ENCODE measurements at regions not wholly inside any gene's neighbourhood (a gene's known extent, or its start where the extent isn't known, plus 50 kb on each side); places are given as distances from the start of the nearest gene placed in this dataset.

DNA sequence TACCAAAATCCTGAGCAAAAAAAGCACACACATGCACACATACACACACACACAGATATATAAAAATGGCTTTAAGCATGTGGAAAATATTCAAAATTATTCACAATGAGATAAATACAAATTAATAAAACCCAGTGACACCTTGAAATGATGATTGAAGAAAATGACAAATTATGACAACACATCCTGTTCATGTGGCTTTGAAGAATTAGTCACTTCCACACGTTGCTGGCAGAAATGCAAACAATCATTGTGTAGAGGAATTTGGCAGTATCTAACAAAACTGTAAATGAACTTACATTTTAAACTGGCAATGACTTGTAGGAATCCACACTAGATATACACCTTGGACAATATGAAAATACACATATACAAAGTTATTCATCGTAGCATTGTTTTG, 95.8 kb upstream of the RGPD4 start:
- no peak for DNase-seq (ENCODE audit: extremely low spot score)
- Histone ChIP-seq H3K9me3 (no peaks in the 10 kb centered on the region), H3K36me3 (no peaks in the 10 kb centered on the region), H3K4me3 (no peak overlapping the region), H3K27me3 (no peaks in the 10 kb centered on the region), H3K27ac (replicated peaks in 1 of 4) (no peak overlapping the region), H3K4me1 (no peaks in the 10 kb centered on the region)
- TF ChIP-seq EP300 (IDR thresholded peaks at IDR 0.05) (no peak), CTCF (IDR thresholded peaks at IDR 0.05) (no peak), POLR2AphosphoS5 (IDR thresholded peaks at IDR 0.05) (no peak), POLR2A (IDR thresholded peaks at IDR 0.05; ENCODE audit: low read depth) (no peak)
- WGBS = 41% methylated on average over 2 of the region's 2 CpGs
- intact Hi-C loops (cut with DNase I) = no loop called here

DNA sequence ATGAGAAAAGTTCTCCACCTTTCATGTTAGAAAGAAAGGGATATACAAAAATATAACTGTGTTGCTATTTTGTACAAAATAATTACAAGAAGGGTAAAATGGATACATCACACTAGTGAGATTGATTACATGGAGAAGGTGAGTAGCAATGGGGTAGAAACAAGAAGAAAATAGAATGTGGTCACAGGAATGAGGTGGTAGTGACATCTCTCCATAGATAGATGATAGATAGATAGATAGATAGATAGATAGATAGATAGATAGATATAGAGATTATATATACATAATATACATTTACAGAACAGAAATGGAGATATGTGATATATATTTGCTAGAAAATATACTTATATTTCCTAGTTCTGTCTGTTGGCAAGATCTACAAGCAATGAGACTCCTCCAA, 95.3 kb upstream of the RGPD4 start:
- Histone ChIP-seq H3K4me1 (no peaks in the 10 kb centered on the region), H3K9me3 (no peaks in the 10 kb centered on the region), H3K36me3 (no peaks in the 10 kb centered on the region), H3K4me3 (no peak overlapping the region), H3K27me3 (no peaks in the 10 kb centered on the region), H3K27ac (replicated peaks in 1 of 4) (no peak overlapping the region)
- no peak for DNase-seq (ENCODE audit: extremely low spot score)
- TF ChIP-seq EP300 (IDR thresholded peaks at IDR 0.05) = no peak
- no peak for TF ChIP-seq POLR2A (IDR thresholded peaks at IDR 0.05; ENCODE audit: low read depth)
- TF ChIP-seq POLR2AphosphoS5 (IDR thresholded peaks at IDR 0.05) = no peak
- no peak for TF ChIP-seq CTCF (IDR thresholded peaks at IDR 0.05)
- intact Hi-C loops (cut with DNase I) = no loop called here

- H3K36me3 ChIP-seq = no peaks in the 10 kb centered on the region
- H3K4me1 ChIP-seq = peaks cover 0 to 4% (median 2%) of the 10 kb centered on the region in 4 donors
- WGBS = 72% methylated on average over 2 of the region's 2 CpGs
- TF ChIP-seq POLR2AphosphoS5 (IDR thresholded peaks at IDR 0.05) = no peak
- no peak for TF ChIP-seq EP300 (IDR thresholded peaks at IDR 0.05)
- TF ChIP-seq POLR2A (IDR thresholded peaks at IDR 0.05; ENCODE audit: low read depth) = no peak
- no peak for TF ChIP-seq CTCF (IDR thresholded peaks at IDR 0.05)
- H3K27me3 ChIP-seq = no peaks in the 10 kb centered on the region
- no peak overlapping the region for H3K27ac ChIP-seq (replicated peaks in 1 of 4)
- no peak for DNase-seq (ENCODE audit: extremely low spot score)
- intact Hi-C loops (cut with DNase I) = no loop called here
- H3K9me3 ChIP-seq = no peaks in the 10 kb centered on the region
- H3K4me3 ChIP-seq = no peak overlapping the region
Measured at GRCh38 chr2:107735201-107735600, 91.5 kb upstream of the RGPD4 start.

DNA sequence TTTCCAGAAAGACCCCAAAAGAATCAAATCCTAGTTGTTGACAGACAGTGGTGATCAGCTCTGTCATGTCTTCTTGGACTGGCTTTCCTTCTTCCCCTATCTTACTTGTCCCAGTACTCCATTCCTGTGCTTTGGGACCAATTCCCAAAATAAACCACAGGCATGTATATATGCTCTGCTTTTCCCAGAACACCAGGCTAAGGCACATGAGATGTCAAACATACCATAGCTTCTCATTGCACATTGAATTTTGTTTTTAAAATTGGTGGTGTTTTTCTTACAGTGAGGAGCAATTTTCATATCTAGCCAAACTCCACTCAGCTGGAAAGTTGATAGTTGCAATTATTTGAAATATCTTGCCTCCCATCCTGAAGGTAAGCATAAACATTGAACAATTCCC, 88.9 kb upstream of the RGPD4 start:
- peaks cover 0 to 4% (median 2%) of the 10 kb centered on the region in 4 donors for H3K4me1 ChIP-seq
- no peaks in the 10 kb centered on the region for H3K36me3 ChIP-seq
- DNase-seq (ENCODE audit: extremely low spot score) = no peak
- no peak overlapping the region for H3K27ac ChIP-seq (replicated peaks in 1 of 4)
- TF ChIP-seq POLR2AphosphoS5 (IDR thresholded peaks at IDR 0.05) = no peak
- no peak for TF ChIP-seq EP300 (IDR thresholded peaks at IDR 0.05)
- no peaks in the 10 kb centered on the region for H3K27me3 ChIP-seq
- H3K4me3 ChIP-seq = no peak overlapping the region
- intact Hi-C loops (cut with DNase I) = no loop called here
- no peaks in the 10 kb centered on the region for H3K9me3 ChIP-seq

DNA sequence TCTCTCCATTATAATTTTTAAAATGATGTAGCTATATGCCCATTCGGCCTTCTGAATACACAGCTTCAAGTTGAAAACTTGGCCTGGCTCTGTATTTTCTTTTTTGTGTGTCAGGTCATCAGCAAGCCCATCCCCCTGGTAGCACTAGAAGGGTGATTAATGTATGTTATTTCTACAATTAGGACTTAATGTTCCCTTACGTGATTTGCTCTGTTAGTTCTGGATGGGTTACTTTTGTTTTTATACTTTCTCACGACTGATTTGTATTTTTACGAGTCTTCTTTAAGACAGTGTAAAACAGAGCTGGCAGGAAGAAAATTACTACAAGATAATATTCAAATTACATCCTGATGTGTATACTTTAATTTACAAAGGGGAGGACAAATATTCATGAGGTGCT, 88.4 kb upstream of the RGPD4 start:
- Histone ChIP-seq H3K4me1 (peaks cover 0 to 4% (median 2%) of the 10 kb centered on the region in 4 donors), H3K27me3 (no peaks in the 10 kb centered on the region), H3K4me3 (no peak overlapping the region), H3K36me3 (no peaks in the 10 kb centered on the region), H3K9me3 (no peaks in the 10 kb centered on the region), H3K27ac (replicated peaks in 1 of 4) (no peak overlapping the region)
- intact Hi-C loops (cut with DNase I) = no loop called here
- DNase-seq (ENCODE audit: extremely low spot score) = no peak
- 38% methylated on average over 4 of the region's 4 CpGs for WGBS
- TF ChIP-seq POLR2AphosphoS5 (IDR thresholded peaks at IDR 0.05) (no peak), EP300 (IDR thresholded peaks at IDR 0.05) (no peak), CTCF (IDR thresholded peaks at IDR 0.05) (no peak), POLR2A (IDR thresholded peaks at IDR 0.05; ENCODE audit: low read depth) (no peak)

Data from esophagus muscularis mucosa (tissue), 4 donors.